Small intestine (tissue), 7 donors: ENCODE measurements at regions not wholly inside any gene's neighbourhood (a gene's known extent, or its start where the extent isn't known, plus 50 kb on each side); places are given as distances from the start of the nearest gene placed in this dataset.
"Not testable (repeated sequence)": the region's sequence is repeated elsewhere in the genome, so short reads cannot be mapped to it uniquely, and the experiment has no call there.

ENCODE experiments used
- DNase-seq, 2 donors: peaks; one replicate each; pipeline versions ENCODE4 v3.0.0 to v3.0.0-alpha.2; 2013
- FAIRE-seq: peaks from 2 replicates; lab custom pipeline; 2012; peaks lifted over from hg19 to GRCh38; lab: Jason Lieb, UNC
- H3K27ac ChIP-seq, 3 donors: one replicate each; pipeline ENCODE4 v1.5.1; 2013; ENCODE audit warnings: low read length in 2 of 3, mild to moderate bottlenecking in 2 of 3, control low read depth in 1 of 3, inconsistent platforms in 1 of 3, low read depth in 1 of 3, moderate library complexity in 1 of 3
- H3K27me3 ChIP-seq, 3 donors: one replicate each; pipeline ENCODE4 v1.6.1; 2013; ENCODE audit warnings: low read length in 3 of 3, inconsistent platforms in 1 of 3; ENCODE audit not compliant: control insufficient read depth in 3 of 3, insufficient read depth in 3 of 3
- H3K36me3 ChIP-seq, 3 donors: one replicate each; pipeline ENCODE4 v1.6.1; 2013; ENCODE audit warnings: low read length in 3 of 3, inconsistent platforms in 1 of 3, low read depth in 1 of 3, mild to moderate bottlenecking in 1 of 3, moderate library complexity in 1 of 3; ENCODE audit not compliant: control insufficient read depth in 3 of 3, insufficient read depth in 2 of 3
- H3K4me1 ChIP-seq, 3 donors: one replicate each; pipeline ENCODE4 v1.6.1; 2013; ENCODE audit warnings: low read length in 2 of 3, inconsistent platforms in 1 of 3, low read depth in 1 of 3, mild to moderate bottlenecking in 1 of 3, moderate library complexity in 1 of 3; ENCODE audit not compliant: control insufficient read depth in 3 of 3, insufficient read depth in 2 of 3
- H3K4me3 ChIP-seq, 3 donors: one replicate each; pipeline ENCODE4 v1.5.1; 2013; ENCODE audit warnings: low read length in 3 of 3, control low read depth in 1 of 3, inconsistent platforms in 1 of 3, low read depth in 1 of 3, mild to moderate bottlenecking in 1 of 3, moderate library complexity in 1 of 3
- H3K9me3 ChIP-seq, 2 donors: one replicate each; pipeline ENCODE4 v1.6.1; 2013; ENCODE audit warnings: low read depth in 1 of 2, low read length in 1 of 2; ENCODE audit not compliant: control insufficient read depth in 2 of 2, insufficient read depth in 1 of 2
- WGBS, 3 donors: extraction: QIAGEN DNeasy Blood & Tissue Kit; methylation state at CpG; one replicate each; pipeline ENCODE4 v1.1.7; 2013; 5-methylcytosine and 5-hydroxymethylcytosine counted together
- donor health status: healthy with polysubstance abuse.
- donor health status: control.
- donor health status: control.
- donor health status: Bipolar disorder and iron deficiency.
- donor health status: healthy.

DNA sequence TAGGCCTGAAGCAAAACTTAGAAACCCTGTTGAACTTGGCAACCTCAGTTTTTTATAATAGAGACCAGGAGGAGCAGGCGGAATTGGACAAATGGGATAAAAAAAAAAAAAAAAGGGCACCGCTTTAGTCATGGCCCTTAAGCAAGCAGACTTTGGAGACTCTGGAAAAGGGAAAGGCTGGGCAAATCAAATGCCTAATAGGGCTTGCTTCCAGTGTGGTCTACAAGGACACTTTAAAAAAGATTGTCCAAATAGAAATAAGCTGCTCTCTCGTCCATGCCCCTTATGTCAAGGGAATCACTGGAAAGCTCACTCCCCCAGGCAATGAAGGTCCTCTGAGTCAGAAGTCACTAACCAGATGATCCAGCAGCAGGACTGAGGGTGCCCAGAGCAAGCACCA is 229.0 kb upstream of the CWC22 start:
- H3K36me3 ChIP-seq, H3K9me3 ChIP-seq, FAIRE-seq, H3K4me3 ChIP-seq, H3K4me1 ChIP-seq, H3K27me3 ChIP-seq, DNase-seq, H3K27ac ChIP-seq: not testable (repeated sequence)
- WGBS, 3 donors, result 61 to 86% (median 79%) methylated on average over 3 of the region's 3 CpGs

DNA sequence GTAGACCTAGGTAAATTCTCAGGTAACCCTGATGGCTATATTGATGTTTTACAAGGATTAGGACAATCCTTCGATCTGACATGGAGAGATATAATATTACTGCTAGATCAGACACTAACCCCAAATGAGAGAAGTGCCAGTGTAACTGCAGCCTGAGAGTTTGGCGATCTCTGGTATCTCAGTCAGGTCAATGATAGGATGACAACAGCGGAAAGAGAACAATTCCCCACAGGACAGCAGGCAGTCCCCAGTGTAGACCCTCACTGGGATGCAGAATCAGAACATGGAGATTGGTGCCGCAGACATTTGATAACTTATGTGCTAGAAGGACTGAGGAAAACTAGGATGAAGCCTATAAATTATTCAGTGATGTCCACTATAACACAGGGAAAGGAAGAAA is 228.4 kb upstream of the CWC22 start:
- not testable (repeated sequence) for DNase-seq, H3K27me3 ChIP-seq, FAIRE-seq, H3K27ac ChIP-seq, H3K4me1 ChIP-seq, H3K9me3 ChIP-seq, H3K4me3 ChIP-seq, H3K36me3 ChIP-seq
- WGBS, 3 donors, result 90 to 91% (median 90%) methylated on average over 4 of the region's 4 CpGs

DNA sequence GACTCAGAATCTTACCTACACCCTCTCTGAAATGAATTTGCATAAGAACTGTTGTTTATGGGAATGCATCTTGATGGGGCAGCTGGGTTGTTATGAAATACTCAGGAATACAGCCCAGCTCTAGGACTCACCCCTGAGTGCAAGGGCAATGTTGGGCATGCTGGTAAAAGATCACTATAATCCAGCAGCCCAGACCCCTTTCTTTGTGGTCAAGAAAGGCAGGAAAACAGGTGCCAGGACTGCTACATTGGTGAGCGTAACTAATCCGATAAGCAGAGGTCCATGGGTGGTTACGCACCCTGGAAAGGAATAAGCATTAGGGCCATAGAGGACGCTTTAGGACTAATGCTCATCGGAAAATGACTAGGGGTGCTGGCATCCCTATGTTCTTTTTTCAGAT is 227.9 kb upstream of the CWC22 start:
- H3K4me3 ChIP-seq, H3K4me1 ChIP-seq, H3K27me3 ChIP-seq, DNase-seq, H3K36me3 ChIP-seq, FAIRE-seq, H3K9me3 ChIP-seq, H3K27ac ChIP-seq: not testable (repeated sequence)
- 93 to 96% (median 93%) methylated on average over 5 of the region's 5 CpGs for WGBS, 3 donors

DNA sequence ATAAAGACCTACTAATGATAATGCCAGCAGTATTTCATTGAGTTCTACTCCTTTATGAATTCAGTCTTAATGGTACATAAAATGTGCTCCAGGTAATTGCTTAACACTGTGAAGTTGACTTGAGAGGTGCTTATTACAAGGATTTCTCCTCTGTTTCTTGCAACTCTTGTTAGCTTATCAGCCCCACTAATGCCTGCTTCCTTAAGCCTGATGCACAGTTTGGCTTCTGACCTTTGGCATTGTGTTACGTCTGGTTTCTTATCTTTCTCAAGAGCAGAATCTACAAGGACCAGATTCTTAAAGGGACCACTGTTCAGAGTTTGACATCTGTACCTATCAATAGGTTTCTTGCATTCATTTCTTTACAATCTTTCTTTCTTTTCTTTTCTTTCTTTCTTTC is 223.9 kb upstream of the CWC22 start:
- WGBS, 3 donors, result 10 to 26% (median 25%) methylated on average over 1 of the region's 1 CpG

DNA sequence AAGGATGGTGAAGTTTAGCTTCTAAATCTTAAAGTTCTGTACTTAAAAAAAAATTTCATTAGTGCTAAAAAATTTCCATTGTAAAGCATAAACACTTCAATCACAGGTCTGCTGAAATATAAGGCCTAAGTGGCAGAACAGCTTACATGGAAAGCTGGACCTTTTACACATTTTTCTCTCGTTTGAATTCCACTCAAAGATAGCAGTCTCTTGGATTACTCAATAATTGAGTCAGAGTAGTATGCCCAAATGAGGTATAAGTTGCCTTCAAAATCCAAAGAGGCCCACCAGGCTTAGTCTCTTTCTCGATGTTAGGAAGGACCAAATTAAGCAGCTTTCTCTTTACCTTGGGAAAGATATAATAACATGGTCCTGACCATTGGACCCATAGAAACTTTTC is 220.4 kb upstream of the CWC22 start:
- no peak for DNase-seq
- Histone ChIP-seq H3K4me1 (no peaks in the 10 kb centered on the region), H3K27me3 (no peaks in the 10 kb centered on the region), H3K4me3 (no peak overlapping the region), H3K27ac (no peak overlapping the region), H3K9me3 (peaks cover 0 to 12% of the 10 kb centered on the region in 2 donors), H3K36me3 (no peaks in the 10 kb centered on the region)
- no peak for FAIRE-seq
- 64 to 80% (median 73%) methylated on average over 2 of the region's 2 CpGs for WGBS, 3 donors

More for the DNA sequence above, 223.9 kb upstream of the CWC22 start:
- no peaks in the 10 kb centered on the region for H3K4me1 ChIP-seq
- no peak for FAIRE-seq
- no peaks in the 10 kb centered on the region for H3K36me3 ChIP-seq
- peaks cover 0 to 6% of the 10 kb centered on the region in 2 donors for H3K9me3 ChIP-seq
- no peak overlapping the region for H3K27ac ChIP-seq
- H3K27me3 ChIP-seq, result no peaks in the 10 kb centered on the region
- DNase-seq, result no peak
- no peak overlapping the region for H3K4me3 ChIP-seq

DNA sequence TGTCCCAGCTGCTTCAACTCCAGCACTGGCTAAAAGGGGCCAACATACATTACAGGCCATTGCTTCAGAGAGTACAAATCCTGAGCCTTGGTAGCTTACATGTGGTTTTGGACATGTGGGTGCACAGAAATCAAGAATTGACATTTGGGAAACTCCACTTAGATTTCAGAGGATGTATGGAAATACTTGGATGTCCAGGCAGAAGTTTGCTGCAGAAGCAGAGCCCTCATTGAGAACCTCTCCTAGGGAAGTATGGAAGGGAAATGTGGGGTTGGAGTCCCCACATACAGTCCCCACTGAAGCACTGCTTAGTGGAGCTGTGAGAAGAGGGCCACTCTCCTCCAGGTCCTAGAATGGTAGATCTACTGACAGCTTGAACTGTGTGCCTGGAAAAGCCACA is 218.0 kb upstream of the CWC22 start:
- peaks cover 0 to 7% of the 10 kb centered on the region in 2 donors for H3K9me3 ChIP-seq
- FAIRE-seq, result no peak

DNA sequence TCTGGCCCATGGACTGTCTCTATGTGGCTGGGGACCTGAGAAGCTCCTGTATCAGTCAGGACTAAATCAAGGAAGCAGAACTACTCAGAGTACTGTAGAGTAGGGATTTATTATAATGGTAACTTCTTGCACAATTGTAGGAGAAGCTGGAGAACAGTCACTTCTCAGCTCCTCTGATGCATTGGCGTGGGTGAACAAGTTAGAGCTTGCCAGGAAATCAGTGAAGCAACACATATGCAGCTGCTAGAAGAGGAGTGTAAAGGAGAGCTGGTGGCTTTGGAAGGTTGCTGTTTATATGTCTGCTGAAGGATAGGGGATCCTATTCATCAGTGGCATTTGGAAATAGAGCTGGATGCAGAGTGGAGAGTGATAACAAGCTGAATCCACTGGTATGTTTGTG is 215.5 kb upstream of the CWC22 start:
- 63 to 76% (median 73%) methylated on average over 1 of the region's 1 CpG for WGBS, 3 donors
- DNase-seq, result no peak
- H3K4me3 ChIP-seq, result no peak overlapping the region

More for the DNA sequence above, 218.0 kb upstream of the CWC22 start:
- no peak overlapping the region for H3K4me3 ChIP-seq
- H3K4me1 ChIP-seq, result no peaks in the 10 kb centered on the region
- H3K36me3 ChIP-seq, result no peaks in the 10 kb centered on the region
- DNase-seq, result no peak
- no peaks in the 10 kb centered on the region for H3K27me3 ChIP-seq
- H3K27ac ChIP-seq, result no peak overlapping the region

DNA sequence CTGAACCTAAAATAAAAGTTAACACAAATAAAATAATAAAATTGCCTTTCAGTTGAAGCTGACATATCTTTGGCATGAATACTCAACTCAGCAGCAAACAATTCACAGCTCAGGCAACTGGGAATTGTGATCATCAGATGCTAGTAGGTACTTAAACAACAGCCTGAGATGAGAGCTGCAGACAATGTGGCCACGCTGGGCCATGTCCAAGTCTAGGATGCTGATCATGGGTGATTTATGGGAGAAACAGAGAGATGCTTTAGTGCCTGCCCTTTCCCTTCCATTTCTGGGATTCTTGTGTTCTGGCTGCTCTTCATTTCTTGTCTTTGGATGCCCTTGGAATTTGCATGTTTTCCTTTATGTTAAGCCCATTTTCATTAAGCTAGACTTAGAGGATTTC is 212.4 kb upstream of the CWC22 start:
- Histone ChIP-seq H3K27ac (no peak overlapping the region), H3K4me3 (no peak overlapping the region), H3K4me1 (no peaks in the 10 kb centered on the region), H3K36me3 (no peaks in the 10 kb centered on the region), H3K9me3 (no peaks in the 10 kb centered on the region), H3K27me3 (no peaks in the 10 kb centered on the region)
- 63 to 81% (median 74%) methylated on average over 1 of the region's 1 CpG for WGBS, 3 donors
- FAIRE-seq (no peak), DNase-seq (no peak)

More for the DNA sequence above, 215.5 kb upstream of the CWC22 start:
- Histone ChIP-seq H3K27ac (no peak overlapping the region), H3K4me1 (no peaks in the 10 kb centered on the region), H3K27me3 (no peaks in the 10 kb centered on the region), H3K36me3 (no peaks in the 10 kb centered on the region), H3K9me3 (peaks cover 0 to 7% of the 10 kb centered on the region in 2 donors)
- no peak for FAIRE-seq

DNA sequence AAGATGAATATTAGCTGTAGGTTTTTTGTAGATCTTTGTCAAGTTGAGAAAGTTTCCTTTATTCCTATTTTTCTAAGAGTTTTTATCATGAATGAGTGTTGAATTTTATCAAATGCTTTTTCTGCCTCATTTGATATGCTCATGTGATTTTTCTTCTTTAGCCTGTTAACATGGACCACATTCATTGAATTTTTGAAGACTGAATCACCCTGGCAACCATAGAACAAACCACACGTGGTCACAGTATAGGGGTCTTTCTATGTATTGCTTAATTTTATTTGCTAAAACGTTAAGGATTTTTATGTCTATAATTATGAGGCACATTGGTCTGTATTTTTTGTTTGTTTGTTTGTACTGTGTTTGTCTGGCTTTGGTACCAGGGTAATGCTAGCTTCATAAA is 201.7 kb upstream of the CWC22 start:
- 39 to 54% (median 51%) methylated on average over 2 of the region's 2 CpGs for WGBS, 3 donors
- no peak for FAIRE-seq
- no peak for DNase-seq
- Histone ChIP-seq H3K27ac (no peak overlapping the region), H3K4me3 (no peak overlapping the region), H3K27me3 (no peaks in the 10 kb centered on the region), H3K36me3 (no peaks in the 10 kb centered on the region), H3K9me3 (no peaks in the 10 kb centered on the region), H3K4me1 (no peaks in the 10 kb centered on the region)
